Cardiac muscle cell (in vitro differentiated cells and primary cell): ENCODE measurements at regions not wholly inside any gene's neighbourhood (a gene's known extent, or its start where the extent isn't known, plus 50 kb on each side); places are given as distances from the start of the nearest gene placed in this dataset.

ENCODE experiments used
- DNase-seq, 2 donors: peaks; one replicate each; pipeline versions ENCODE4 v3.0.0 to v3.0.0-alpha.2; 2010 to 2017; ENCODE audit warnings: low read depth in 1 of 2, low spot score in 1 of 2
- H3K27ac ChIP-seq: fragments of 200-600 bp; sonication (generic); 2 replicates; pipeline ENCODE4 v1.5.1; 2016
- H3K27me3 ChIP-seq: fragments of 200-600 bp; sonication (generic); 2 replicates; pipeline ENCODE4 v1.6.0; 2016; ENCODE audit warnings: control low read depth
- H3K36me3 ChIP-seq: fragments of 200-600 bp; sonication (generic); 2 replicates; pipeline ENCODE4 v1.5.1; 2016; ENCODE audit warnings: control low read depth
- H3K4me1 ChIP-seq: fragments of 200-600 bp; sonication (generic); 2 replicates; pipeline ENCODE4 v1.8.1; 2017; ENCODE audit warnings: low read depth, mild to moderate bottlenecking, mixed run types
- H3K4me3 ChIP-seq: fragments of 200-600 bp; sonication (generic); 2 replicates; pipeline ENCODE4 v1.5.1; 2016; ENCODE audit warnings: mild to moderate bottlenecking
- H3K9me3 ChIP-seq: fragments of 200-600 bp; sonication (generic); 2 replicates; pipeline ENCODE4 v1.5.1; 2017; ENCODE audit warnings: low read depth, mild to moderate bottlenecking, control low read depth
- CTCF ChIP-seq: IDR thresholded peaks from 2 replicates; pipeline ENCODE4 v1.5.1; 2012; ENCODE audit warnings: low read depth, mild to moderate bottlenecking, low read length

- TF ChIP-seq CTCF, result no peak
- no peak overlapping the region for H3K27ac ChIP-seq
- no peak for DNase-seq
- no peaks in the 10 kb centered on the region for H3K36me3 ChIP-seq
- no peaks in the 10 kb centered on the region for H3K4me1 ChIP-seq
- no peaks in the 10 kb centered on the region for H3K9me3 ChIP-seq
- H3K4me3 ChIP-seq, result no peak overlapping the region
- H3K27me3 ChIP-seq, result no peaks in the 10 kb centered on the region
These were observed 369.1 kb upstream of the CLNK start for GRCh38 chr4:11053601-11054220.

- Histone ChIP-seq H3K36me3 (no peaks in the 10 kb centered on the region), H3K4me3 (no peak overlapping the region), H3K27me3 (no peaks in the 10 kb centered on the region), H3K27ac (no peak overlapping the region), H3K9me3 (no peaks in the 10 kb centered on the region), H3K4me1 (no peaks in the 10 kb centered on the region)
- no peak for DNase-seq
- TF ChIP-seq CTCF, result no peak
These were observed 366.6 kb upstream of the CLNK start for GRCh38 chr4:11051181-11051580.

GRCh38 chr4:11050766-11051165 is 366.2 kb upstream of the CLNK start:
- Histone ChIP-seq H3K9me3 (no peaks in the 10 kb centered on the region), H3K4me1 (no peaks in the 10 kb centered on the region), H3K36me3 (no peaks in the 10 kb centered on the region), H3K4me3 (no peak overlapping the region), H3K27ac (no peak overlapping the region), H3K27me3 (no peaks in the 10 kb centered on the region)
- TF ChIP-seq CTCF, result no peak
- no peak for DNase-seq

- Histone ChIP-seq H3K4me3 (no peak overlapping the region), H3K4me1 (no peaks in the 10 kb centered on the region), H3K27me3 (no peaks in the 10 kb centered on the region), H3K9me3 (no peaks in the 10 kb centered on the region), H3K36me3 (no peaks in the 10 kb centered on the region), H3K27ac (no peak overlapping the region)
- TF ChIP-seq CTCF, result no peak
- DNase-seq, result no peak
These were observed 364.4 kb upstream of the CLNK start for GRCh38 chr4:11049001-11049400.

GRCh38 chr4:11042760-11043159 is 358.2 kb upstream of the CLNK start:
- H3K27me3 ChIP-seq, result no peaks in the 10 kb centered on the region
- DNase-seq, result no peak
- H3K9me3 ChIP-seq, result no peaks in the 10 kb centered on the region
- no peaks in the 10 kb centered on the region for H3K36me3 ChIP-seq
- TF ChIP-seq CTCF, result no peak
- no peak overlapping the region for H3K27ac ChIP-seq
- H3K4me3 ChIP-seq, result no peak overlapping the region
- H3K4me1 ChIP-seq, result peaks cover 5% of the 10 kb centered on the region
